ENCODE measurements at regions not wholly inside any gene's neighbourhood (a gene's known extent, or its start where the extent isn't known, plus 50 kb on each side); places are given as distances from the start of the nearest gene placed in this dataset.

DNA sequence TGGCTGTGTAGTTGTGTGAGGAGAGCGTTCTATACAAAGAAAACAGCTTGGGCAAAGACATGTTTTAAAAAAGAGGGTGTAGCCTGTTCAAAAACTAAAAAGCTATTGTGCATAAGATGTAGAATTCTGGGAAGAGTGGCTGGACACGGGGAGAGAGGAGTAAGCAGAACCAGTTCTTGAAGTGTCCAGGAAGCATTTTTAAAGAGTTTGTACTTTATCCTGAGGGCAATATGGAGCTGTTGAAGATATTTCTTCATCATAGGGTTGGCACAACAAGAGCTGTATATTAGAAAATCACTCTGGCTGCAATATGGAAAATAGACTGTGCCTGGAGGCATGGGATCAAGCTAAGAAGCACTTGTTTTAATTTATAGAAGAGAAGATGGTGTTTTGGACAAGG, 458.9 kb upstream of the LMO3 start:
- TF ChIP-seq, protein P1, sequence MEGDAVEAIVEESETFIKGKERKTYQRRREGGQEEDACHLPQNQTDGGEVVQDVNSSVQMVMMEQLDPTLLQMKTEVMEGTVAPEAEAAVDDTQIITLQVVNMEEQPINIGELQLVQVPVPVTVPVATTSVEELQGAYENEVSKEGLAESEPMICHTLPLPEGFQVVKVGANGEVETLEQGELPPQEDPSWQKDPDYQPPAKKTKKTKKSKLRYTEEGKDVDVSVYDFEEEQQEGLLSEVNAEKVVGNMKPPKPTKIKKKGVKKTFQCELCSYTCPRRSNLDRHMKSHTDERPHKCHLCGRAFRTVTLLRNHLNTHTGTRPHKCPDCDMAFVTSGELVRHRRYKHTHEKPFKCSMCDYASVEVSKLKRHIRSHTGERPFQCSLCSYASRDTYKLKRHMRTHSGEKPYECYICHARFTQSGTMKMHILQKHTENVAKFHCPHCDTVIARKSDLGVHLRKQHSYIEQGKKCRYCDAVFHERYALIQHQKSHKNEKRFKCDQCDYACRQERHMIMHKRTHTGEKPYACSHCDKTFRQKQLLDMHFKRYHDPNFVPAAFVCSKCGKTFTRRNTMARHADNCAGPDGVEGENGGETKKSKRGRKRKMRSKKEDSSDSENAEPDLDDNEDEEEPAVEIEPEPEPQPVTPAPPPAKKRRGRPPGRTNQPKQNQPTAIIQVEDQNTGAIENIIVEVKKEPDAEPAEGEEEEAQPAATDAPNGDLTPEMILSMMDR (IDR thresholded peaks at IDR 0.05; ENCODE audit: insufficient read depth, low read length, poor library complexity, severe bottlenecking) = no peak
- Histone ChIP-seq H3K4me3 (ENCODE audit: low read depth, low read length) (no peak overlapping the region), H3K36me3 (ENCODE audit: control insufficient read depth, insufficient read depth, low read length) (no peaks in the 10 kb centered on the region), H3K27me3 (ENCODE audit: control insufficient read depth, insufficient read depth, low read length) (no peaks in the 10 kb centered on the region)
- DNase-seq (ENCODE audit: low read depth) = no peak

DNA sequence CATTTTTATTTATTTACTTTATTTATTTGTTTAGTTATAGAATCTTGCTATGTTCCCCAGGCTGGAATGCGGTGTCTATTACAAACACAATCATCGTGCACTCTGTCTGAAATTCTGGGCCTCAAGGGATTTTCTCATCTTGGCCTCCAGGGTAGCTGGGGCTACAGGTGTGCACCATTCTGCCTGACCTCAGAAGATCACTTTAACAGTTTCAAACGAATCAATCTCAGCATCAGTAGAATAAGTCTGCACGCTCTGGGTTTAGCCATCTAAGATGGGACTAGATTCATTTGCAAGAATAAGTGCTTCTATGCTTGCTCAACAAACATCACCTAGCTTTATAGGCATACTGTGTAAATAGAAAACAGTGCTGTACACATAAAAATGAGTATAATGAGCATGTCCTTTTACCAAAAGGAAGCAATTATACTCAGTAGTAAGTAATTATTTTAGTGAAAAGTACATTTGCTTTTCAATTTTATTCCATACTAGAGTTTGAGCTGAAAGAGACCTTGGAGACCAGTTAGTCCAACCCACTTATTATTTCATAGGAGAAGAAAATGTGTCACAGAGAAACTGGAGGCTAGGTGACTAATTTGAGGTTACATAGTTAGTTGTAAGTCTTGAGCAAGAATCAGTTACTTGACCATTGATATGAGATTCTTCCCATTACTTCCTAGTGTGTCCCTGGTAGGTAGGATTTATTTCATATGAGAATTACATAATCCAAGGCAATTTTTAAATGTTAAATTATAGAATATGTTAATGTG, 456.5 kb upstream of the LMO3 start:
- DNase-seq (ENCODE audit: low read depth) = no peak
- no peaks in the 10 kb centered on the region for H3K36me3 ChIP-seq (ENCODE audit: control insufficient read depth, insufficient read depth, low read length)

GRCh38 chr12:17060260-17060659, 454.3 kb upstream of the LMO3 start:
- TF ChIP-seq, protein P1 (IDR thresholded peaks at IDR 0.05; ENCODE audit: insufficient read depth, low read length, poor library complexity, severe bottlenecking) = no peak
- Histone ChIP-seq H3K36me3 (ENCODE audit: control insufficient read depth, insufficient read depth, low read length) (no peaks in the 10 kb centered on the region), H3K27me3 (ENCODE audit: control insufficient read depth, insufficient read depth, low read length) (no peaks in the 10 kb centered on the region), H3K4me3 (ENCODE audit: low read depth, low read length) (no peak overlapping the region)
- no peak for DNase-seq (ENCODE audit: low read depth)

More for the DNA sequence above, 456.5 kb upstream of the LMO3 start:
- TF ChIP-seq, protein P1 (IDR thresholded peaks at IDR 0.05; ENCODE audit: insufficient read depth, low read length, poor library complexity, severe bottlenecking) = no peak
- no peak overlapping the region for H3K4me3 ChIP-seq (ENCODE audit: low read depth, low read length)
- H3K27me3 ChIP-seq (ENCODE audit: control insufficient read depth, insufficient read depth, low read length) = no peaks in the 10 kb centered on the region

GRCh38 chr12:17056546-17056945, 450.6 kb upstream of the LMO3 start:
- TF ChIP-seq, protein P1 (IDR thresholded peaks at IDR 0.05; ENCODE audit: insufficient read depth, low read length, poor library complexity, severe bottlenecking) = no peak
- Histone ChIP-seq H3K27me3 (ENCODE audit: control insufficient read depth, insufficient read depth, low read length) (no peaks in the 10 kb centered on the region), H3K4me3 (ENCODE audit: low read depth, low read length) (no peak overlapping the region), H3K36me3 (ENCODE audit: control insufficient read depth, insufficient read depth, low read length) (no peaks in the 10 kb centered on the region)
- no peak for DNase-seq (ENCODE audit: low read depth)

GRCh38 chr12:17038923-17039322, 433.0 kb upstream of the LMO3 start:
- TF ChIP-seq, protein P1 (IDR thresholded peaks at IDR 0.05; ENCODE audit: insufficient read depth, low read length, poor library complexity, severe bottlenecking) = no peak
- H3K4me3 ChIP-seq (ENCODE audit: low read depth, low read length) = no peak overlapping the region
- no peaks in the 10 kb centered on the region for H3K36me3 ChIP-seq (ENCODE audit: control insufficient read depth, insufficient read depth, low read length)
- H3K27me3 ChIP-seq (ENCODE audit: control insufficient read depth, insufficient read depth, low read length) = no peaks in the 10 kb centered on the region
- DNase-seq (ENCODE audit: low read depth) = no peak

GRCh38 chr12:17035372-17035771, 429.4 kb upstream of the LMO3 start:
- H3K27me3 ChIP-seq (ENCODE audit: control insufficient read depth, insufficient read depth, low read length) = no peaks in the 10 kb centered on the region
- DNase-seq (ENCODE audit: low read depth) = no peak
- no peaks in the 10 kb centered on the region for H3K36me3 ChIP-seq (ENCODE audit: control insufficient read depth, insufficient read depth, low read length)
- no peak overlapping the region for H3K4me3 ChIP-seq (ENCODE audit: low read depth, low read length)
- TF ChIP-seq, protein P1 (IDR thresholded peaks at IDR 0.05; ENCODE audit: insufficient read depth, low read length, poor library complexity, severe bottlenecking) = no peak
